ENCODE measurements at regions not wholly inside any gene's neighbourhood (a gene's known extent, or its start where the extent isn't known, plus 50 kb on each side); places are given as distances from the start of the nearest gene placed in this dataset.

DNA sequence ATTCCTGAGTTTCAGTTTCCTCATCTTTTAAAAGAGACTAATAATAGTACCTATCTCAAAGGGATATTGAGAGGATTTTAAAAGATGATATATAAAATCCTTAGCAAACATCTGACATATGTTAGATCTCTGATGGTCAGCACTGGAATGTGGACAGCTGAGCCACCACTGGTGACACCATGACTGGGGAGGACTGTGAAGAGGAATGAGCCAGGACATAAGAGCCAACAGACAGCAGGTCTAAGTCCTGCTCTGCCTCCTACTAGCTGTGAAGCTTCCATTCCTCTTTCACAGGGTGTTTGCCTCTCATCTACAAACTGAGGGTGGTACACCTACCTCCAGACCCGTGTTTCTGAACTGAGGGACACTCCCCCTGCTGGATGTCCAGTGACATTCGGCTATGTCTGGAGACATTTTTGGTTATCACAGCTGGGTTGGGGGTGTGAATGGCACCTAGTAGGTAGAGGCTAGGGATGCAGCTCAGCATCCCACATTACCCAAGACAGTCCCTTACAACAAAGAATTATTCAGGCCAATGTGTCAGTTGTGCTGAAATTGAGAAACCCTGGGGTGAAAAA, 109.1 kb upstream of the OLIG2 start:
- H3K9me3 ChIP-seq (ENCODE audit: control insufficient read depth, insufficient read depth, low read depth, low read length) = no peaks in the 10 kb centered on the region
- no peaks in the 10 kb centered on the region; the same call in 1 of the 2 replicates for H3K27me3 ChIP-seq (ENCODE audit: control insufficient read depth, insufficient read depth, low read length)
- in situ Hi-C loops (cut with HindIII; ENCODE audit: low pct_unique_long_range_greater_than_20kb, low sequenced_read_pairs) (no loop called here), intact Hi-C loops (cut with micrococcal nuclease; ENCODE audit: unreplicated experiment) (loop anchor here (10.0 kb wide), 1 partner anchor 82 kb away; no protein-coding TSS in a partner anchor)
- DNase-seq (ENCODE audit: low read depth, low spot score) (no peak), ATAC-seq (no peak)
- POLR2A ChIA-PET = no interaction called here
- no peaks in the 10 kb centered on the region for H3K4me1 ChIP-seq (ENCODE audit: control insufficient read depth, insufficient read depth, low read length)
- CTCF ChIA-PET = no interaction called here
- no peak overlapping the region for H3K27ac ChIP-seq (ENCODE audit: low read length)
- TF ChIP-seq POLR2AphosphoS5 (IDR thresholded peaks at IDR 0.05; ENCODE audit: low read depth, low read length) (no peak), TCF7L2 (IDR thresholded peaks at IDR 0.05; ENCODE audit: low read depth, low read length) (no peak), SIN3A (IDR thresholded peaks at IDR 0.05; ENCODE audit: borderline replicate concordance, insufficient read depth, low read depth, low read length) (no peak)
- TF ChIP-seq, protein P1, sequence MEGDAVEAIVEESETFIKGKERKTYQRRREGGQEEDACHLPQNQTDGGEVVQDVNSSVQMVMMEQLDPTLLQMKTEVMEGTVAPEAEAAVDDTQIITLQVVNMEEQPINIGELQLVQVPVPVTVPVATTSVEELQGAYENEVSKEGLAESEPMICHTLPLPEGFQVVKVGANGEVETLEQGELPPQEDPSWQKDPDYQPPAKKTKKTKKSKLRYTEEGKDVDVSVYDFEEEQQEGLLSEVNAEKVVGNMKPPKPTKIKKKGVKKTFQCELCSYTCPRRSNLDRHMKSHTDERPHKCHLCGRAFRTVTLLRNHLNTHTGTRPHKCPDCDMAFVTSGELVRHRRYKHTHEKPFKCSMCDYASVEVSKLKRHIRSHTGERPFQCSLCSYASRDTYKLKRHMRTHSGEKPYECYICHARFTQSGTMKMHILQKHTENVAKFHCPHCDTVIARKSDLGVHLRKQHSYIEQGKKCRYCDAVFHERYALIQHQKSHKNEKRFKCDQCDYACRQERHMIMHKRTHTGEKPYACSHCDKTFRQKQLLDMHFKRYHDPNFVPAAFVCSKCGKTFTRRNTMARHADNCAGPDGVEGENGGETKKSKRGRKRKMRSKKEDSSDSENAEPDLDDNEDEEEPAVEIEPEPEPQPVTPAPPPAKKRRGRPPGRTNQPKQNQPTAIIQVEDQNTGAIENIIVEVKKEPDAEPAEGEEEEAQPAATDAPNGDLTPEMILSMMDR (IDR thresholded peaks at IDR 0.05) = 0 out of 2 replicates have a peak, but pooled peaks have one; percentile 19
- no peaks in the 10 kb centered on the region for H3K36me3 ChIP-seq (ENCODE audit: control insufficient read depth, insufficient read depth, low read length)
- BruUV-seq (replicated peaks) = no TSS peak
- H3K4me3 ChIP-seq (ENCODE audit: low read depth in 2 of 2, low read length in 2 of 2) = no peak overlapping the region

DNA sequence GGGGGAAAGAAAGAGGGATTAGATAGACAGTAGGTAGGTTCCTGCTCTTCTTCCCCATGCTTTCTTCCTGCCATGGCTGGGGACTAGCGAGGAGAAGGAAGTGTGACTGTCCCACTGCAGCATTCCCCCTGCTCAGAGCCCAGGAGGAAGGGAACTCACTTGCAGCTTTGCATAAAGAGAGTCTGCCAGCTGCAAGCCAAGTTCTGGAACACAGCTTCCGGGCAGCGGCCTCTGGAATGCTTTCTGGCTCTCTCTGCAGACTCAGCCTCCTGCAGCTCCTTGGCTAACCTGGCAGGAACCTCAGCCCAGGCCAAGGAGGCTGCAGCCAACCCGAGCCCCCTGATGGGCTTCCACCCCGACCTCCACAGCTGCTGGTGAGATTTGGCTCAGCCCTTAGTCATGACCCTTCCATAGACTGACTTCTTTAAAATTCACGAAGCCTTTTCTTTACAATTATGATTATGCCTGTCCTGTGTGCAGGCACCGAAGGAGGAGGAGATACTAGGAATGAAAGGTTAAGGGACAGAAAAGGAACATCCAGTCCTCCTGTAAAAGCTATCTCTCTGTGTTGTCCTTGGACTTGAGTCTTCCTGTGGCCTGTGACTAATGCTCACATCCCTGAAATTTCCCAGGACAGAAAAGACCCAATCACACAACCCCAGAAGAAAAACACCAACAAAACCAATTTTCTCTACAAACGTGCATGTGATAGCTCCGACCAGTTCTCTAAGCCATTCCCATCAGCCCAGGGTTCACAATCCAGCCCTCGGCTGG, 108.2 kb upstream of the OLIG2 start:
- TF ChIP-seq POLR2AphosphoS5 (IDR thresholded peaks at IDR 0.05; ENCODE audit: low read depth, low read length) (no peak), TCF7L2 (IDR thresholded peaks at IDR 0.05; ENCODE audit: low read depth, low read length) (no peak), SIN3A (IDR thresholded peaks at IDR 0.05; ENCODE audit: borderline replicate concordance, insufficient read depth, low read depth, low read length) (no peak)
- TF ChIP-seq, protein P2, sequence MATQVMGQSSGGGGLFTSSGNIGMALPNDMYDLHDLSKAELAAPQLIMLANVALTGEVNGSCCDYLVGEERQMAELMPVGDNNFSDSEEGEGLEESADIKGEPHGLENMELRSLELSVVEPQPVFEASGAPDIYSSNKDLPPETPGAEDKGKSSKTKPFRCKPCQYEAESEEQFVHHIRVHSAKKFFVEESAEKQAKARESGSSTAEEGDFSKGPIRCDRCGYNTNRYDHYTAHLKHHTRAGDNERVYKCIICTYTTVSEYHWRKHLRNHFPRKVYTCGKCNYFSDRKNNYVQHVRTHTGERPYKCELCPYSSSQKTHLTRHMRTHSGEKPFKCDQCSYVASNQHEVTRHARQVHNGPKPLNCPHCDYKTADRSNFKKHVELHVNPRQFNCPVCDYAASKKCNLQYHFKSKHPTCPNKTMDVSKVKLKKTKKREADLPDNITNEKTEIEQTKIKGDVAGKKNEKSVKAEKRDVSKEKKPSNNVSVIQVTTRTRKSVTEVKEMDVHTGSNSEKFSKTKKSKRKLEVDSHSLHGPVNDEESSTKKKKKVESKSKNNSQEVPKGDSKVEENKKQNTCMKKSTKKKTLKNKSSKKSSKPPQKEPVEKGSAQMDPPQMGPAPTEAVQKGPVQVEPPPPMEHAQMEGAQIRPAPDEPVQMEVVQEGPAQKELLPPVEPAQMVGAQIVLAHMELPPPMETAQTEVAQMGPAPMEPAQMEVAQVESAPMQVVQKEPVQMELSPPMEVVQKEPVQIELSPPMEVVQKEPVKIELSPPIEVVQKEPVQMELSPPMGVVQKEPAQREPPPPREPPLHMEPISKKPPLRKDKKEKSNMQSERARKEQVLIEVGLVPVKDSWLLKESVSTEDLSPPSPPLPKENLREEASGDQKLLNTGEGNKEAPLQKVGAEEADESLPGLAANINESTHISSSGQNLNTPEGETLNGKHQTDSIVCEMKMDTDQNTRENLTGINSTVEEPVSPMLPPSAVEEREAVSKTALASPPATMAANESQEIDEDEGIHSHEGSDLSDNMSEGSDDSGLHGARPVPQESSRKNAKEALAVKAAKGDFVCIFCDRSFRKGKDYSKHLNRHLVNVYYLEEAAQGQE (IDR thresholded peaks at IDR 0.05; ENCODE audit: insufficient read depth in 1 of 2, low read depth in 2 of 2, low read length in 1 of 2) = no peak
- TF ChIP-seq, protein P1 (IDR thresholded peaks at IDR 0.05) = no peak
- CTCF ChIA-PET = no interaction called here
- ATAC-seq (no peak), DNase-seq (ENCODE audit: low read depth, low spot score) (no peak)
- Histone ChIP-seq H3K27me3 (ENCODE audit: control insufficient read depth, insufficient read depth, low read length) (no peaks in the 10 kb centered on the region; the same call in 1 of the 2 replicates), H3K4me1 (ENCODE audit: control insufficient read depth, insufficient read depth, low read length) (no peaks in the 10 kb centered on the region), H3K27ac (ENCODE audit: low read length) (no peak overlapping the region), H3K4me3 (ENCODE audit: low read depth in 2 of 2, low read length in 2 of 2) (no peak overlapping the region), H3K36me3 (ENCODE audit: control insufficient read depth, insufficient read depth, low read length) (no peaks in the 10 kb centered on the region), H3K9me3 (ENCODE audit: control insufficient read depth, insufficient read depth, low read depth, low read length) (no peaks in the 10 kb centered on the region)
- POLR2A ChIA-PET = no interaction called here
- intact Hi-C loops (cut with micrococcal nuclease; ENCODE audit: unreplicated experiment) (loop anchor here (10.0 kb wide), 1 partner anchor 83 kb away; no protein-coding TSS in a partner anchor), in situ Hi-C loops (cut with HindIII; ENCODE audit: low pct_unique_long_range_greater_than_20kb, low sequenced_read_pairs) (no loop called here)
- no TSS peak for BruUV-seq (replicated peaks)

Data from Panc1 (cell line).